ENCODE measurements at regions not wholly inside any gene's neighbourhood (a gene's known extent, or its start where the extent isn't known, plus 50 kb on each side); places are given as distances from the start of the nearest gene placed in this dataset.
A peak's percentile ranks its signal among the peaks of the same experiment; 100 is the strongest.

- no TSS peak for BruUV-seq (replicated peaks)
Observed at GRCh38 chr5:131019111-131019510, 145.9 kb downstream of the HINT1 start.

DNA sequence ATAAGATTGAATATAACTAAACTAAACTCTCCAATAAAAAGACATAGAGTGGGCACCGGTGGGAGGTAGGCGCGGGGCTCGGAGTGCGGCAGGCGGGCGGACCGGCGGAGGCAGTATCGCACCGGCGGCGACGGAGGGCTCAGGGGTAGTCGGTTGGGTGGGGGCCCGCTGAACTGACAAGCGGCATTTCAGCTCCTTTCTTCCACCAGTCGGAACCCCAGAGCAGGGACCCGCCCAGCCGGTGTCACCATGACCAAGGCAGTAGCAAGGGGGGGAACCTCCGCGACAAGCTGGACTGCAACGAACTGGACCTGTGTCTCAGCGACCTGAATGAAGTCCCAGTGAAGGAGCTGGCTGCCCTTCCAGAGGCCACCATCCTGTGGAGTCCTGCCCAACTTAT, 156.7 kb downstream of the HINT1 start:
- H3K9me3 ChIP-seq (replicated peaks; ENCODE audit: control insufficient read depth, insufficient read depth, low read depth, low read length): no peaks in the 10 kb centered on the region
- no peaks in the 10 kb centered on the region for H3K79me2 ChIP-seq (ENCODE audit: control insufficient read depth, insufficient read depth, low read length)
- H3K27ac ChIP-seq (ENCODE audit: extremely low read depth, low read depth, low read length): no peak overlapping the region
- CTCF ChIA-PET (ENCODE audit: low intra/inter-chr PET ratio): no interaction called here
- H2AFZ ChIP-seq (ENCODE audit: low read depth, low read length): no peak overlapping the region
- POLR2A ChIA-PET: interaction anchor here (0.6 kb wide), 1 partner anchor 10 kb away, joined by 5 read pairs; no protein-coding TSS in a partner anchor
- BruUV-seq (replicated peaks): no TSS peak
- H4K20me1 ChIP-seq (replicated peaks; ENCODE audit: control insufficient read depth, insufficient read depth, low read length): no peaks in the 10 kb centered on the region
- peak; percentile 39; the same call in 1 of the 3 replicates for ATAC-seq
- H3K9ac ChIP-seq (ENCODE audit: insufficient read depth in 1 of 2, low read depth in 2 of 2, low read length in 2 of 2): no peak overlapping the region
- peaks cover 2 to 6% of the 10 kb centered on the region in 2 experiments; a peak in 2 of 5 replicates for H3K27me3 ChIP-seq (ENCODE audit: control insufficient read depth in 2 of 2, insufficient read depth in 2 of 2, low read length in 2 of 2)
- no peak overlapping the region for H3K4me2 ChIP-seq (ENCODE audit: insufficient read depth, low read length)
- no peak overlapping the region for H3K4me3 ChIP-seq
- WGBS (ENCODE audit: insufficient coverage, low coverage, missing lambda C conversion rate): 19% methylated on average over 24 of the region's 24 CpGs
- no peak for TF ChIP-seq ZNF431 (CRISPR knock-in tag; IDR thresholded peaks at IDR 0.05)
- FAIRE-seq: no peak
- in situ Hi-C loops (cut with MboI) (no loop called here), intact Hi-C loops (cut with micrococcal nuclease) (loop anchor here (10.0 kb wide), 1 partner anchor 406 kb away; no protein-coding TSS in a partner anchor)
- DNase-seq (ENCODE audit: extremely low read depth in 1 of 4, low spot score in 3 of 4): no peak
- no peaks in the 10 kb centered on the region for H3K9me1 ChIP-seq (ENCODE audit: control insufficient read depth, insufficient read depth, low read length)
- H3K4me1 ChIP-seq (replicated peaks in 1 of 2; ENCODE audit: control insufficient read depth in 2 of 2, insufficient read depth in 2 of 2, low read length in 2 of 2): 0 out of 5 replicates have a peak, but pooled peaks cover 0 to 3% of the 10 kb centered on the region in 2 experiments
- no peaks in the 10 kb centered on the region for H3K36me3 ChIP-seq (ENCODE audit: control insufficient read depth, insufficient read depth, low read length)

More at GRCh38 chr5:131019111-131019510, 145.9 kb downstream of the HINT1 start:
- Histone ChIP-seq H3K27me3 (ENCODE audit: control insufficient read depth in 2 of 2, insufficient read depth in 2 of 2, low read length in 2 of 2) (no peaks in the 10 kb centered on the region), H3K9me3 (replicated peaks; ENCODE audit: control insufficient read depth, insufficient read depth, low read depth, low read length) (no peaks in the 10 kb centered on the region), H3K4me3 (no peak overlapping the region), H3K9ac (ENCODE audit: insufficient read depth in 1 of 2, low read depth in 2 of 2, low read length in 2 of 2) (no peak overlapping the region), H2AFZ (ENCODE audit: low read depth, low read length) (no peak overlapping the region), H3K36me3 (ENCODE audit: control insufficient read depth, insufficient read depth, low read length) (no peaks in the 10 kb centered on the region), H3K27ac (ENCODE audit: extremely low read depth, low read depth, low read length) (no peak overlapping the region), H3K79me2 (ENCODE audit: control insufficient read depth, insufficient read depth, low read length) (no peaks in the 10 kb centered on the region), H3K9me1 (ENCODE audit: control insufficient read depth, insufficient read depth, low read length) (no peaks in the 10 kb centered on the region), H3K4me1 (replicated peaks in 1 of 2; ENCODE audit: control insufficient read depth in 2 of 2, insufficient read depth in 2 of 2, low read length in 2 of 2) (no peaks in the 10 kb centered on the region), H3K4me2 (ENCODE audit: insufficient read depth, low read length) (no peak overlapping the region), H4K20me1 (replicated peaks; ENCODE audit: control insufficient read depth, insufficient read depth, low read length) (no peaks in the 10 kb centered on the region)
- in situ Hi-C loops (cut with MboI): no loop called here
- CTCF ChIA-PET (ENCODE audit: low intra/inter-chr PET ratio): no interaction called here
- WGBS (ENCODE audit: insufficient coverage, low coverage, missing lambda C conversion rate): 0% methylated on average over 1 of the region's 1 CpG
- no peak for ATAC-seq
- no peak for TF ChIP-seq BRF1 (IDR thresholded peaks at IDR 0.05; ENCODE audit: borderline replicate concordance, extremely low read depth, insufficient read length)
- TF ChIP-seq SPI1 (IDR thresholded peaks at IDR 0.05; ENCODE audit: borderline replicate concordance, low read depth, low read length): peak; percentile 19; the same call in 1 of the 2 replicates
- no peak for FAIRE-seq
- DNase-seq (ENCODE audit: extremely low read depth in 1 of 4, low spot score in 3 of 4): no peak
- intact Hi-C loops (cut with micrococcal nuclease): no loop called here
- POLR2A ChIA-PET: no interaction called here
